Natural killer cell (primary cell): ENCODE measurements at regions not wholly inside any gene's neighbourhood (a gene's known extent, or its start where the extent isn't known, plus 50 kb on each side); places are given as distances from the start of the nearest gene placed in this dataset.
"Not testable (repeated sequence)": the region's sequence is repeated elsewhere in the genome, so short reads cannot be mapped to it uniquely, and the experiment has no call there.

Source experiments
- ATAC-seq, 3 donors: fragments of 150-1000 bp in 2 of 3; fragments of 200-7000 bp in 1 of 3; cut with Tn5 transposase; 1 replicate in 1 of 3; 2 replicates in 2 of 3; pipeline ENCODE4 v1.10.0; 2021; ENCODE audit warnings: mild to moderate bottlenecking in 2 of 3, moderate library complexity in 2 of 3
- DNase-seq, 2 donors: peaks; one replicate each; pipeline versions ENCODE4 v3.0.0 to v3.0.0-alpha.2; 2013 to 2021; ENCODE audit warnings: mixed read lengths in 1 of 2
- H3K27ac ChIP-seq: one replicate; pipeline ENCODE4 v1.5.1; 2013; ENCODE audit warnings: mild to moderate bottlenecking, low read length
- H3K27me3 ChIP-seq: one replicate; pipeline ENCODE4 v1.6.1; 2013; ENCODE audit warnings: low read length; ENCODE audit not compliant: control insufficient read depth, insufficient read depth
- H3K36me3 ChIP-seq: one replicate; pipeline ENCODE4 v1.6.1; 2013; ENCODE audit warnings: low read length; ENCODE audit not compliant: control insufficient read depth, insufficient read depth
- H3K4me1 ChIP-seq: one replicate; pipeline ENCODE4 v1.6.1; 2013; ENCODE audit warnings: low read length; ENCODE audit not compliant: control insufficient read depth, insufficient read depth
- H3K4me3 ChIP-seq: one replicate; pipeline ENCODE4 v1.5.1; 2013; ENCODE audit warnings: low read length
- H3K9me3 ChIP-seq: one replicate; pipeline ENCODE4 v1.6.1; 2013; ENCODE audit warnings: low read length; ENCODE audit not compliant: control insufficient read depth, insufficient read depth
- H3K27ac Mint-ChIP-seq, 2 donors: one replicate each; pipeline ENCODE4 v1.8.0; 2022; ENCODE audit warnings: mild to moderate bottlenecking in 2 of 2, mixed read lengths in 2 of 2, moderate library complexity in 1 of 2
- H3K27me3 Mint-ChIP-seq, 2 donors: one replicate each; pipeline ENCODE4 v1.8.0; 2022; ENCODE audit warnings: low read depth in 2 of 2, mixed read lengths in 2 of 2
- H3K36me3 Mint-ChIP-seq: one replicate; pipeline ENCODE4 v1.8.0; 2022; ENCODE audit warnings: mixed read lengths
- H3K4me1 Mint-ChIP-seq, 2 donors: one replicate each; pipeline ENCODE4 v1.8.0; 2022; ENCODE audit warnings: mixed read lengths in 2 of 2
- H3K4me3 Mint-ChIP-seq: one replicate; pipeline ENCODE4 v1.8.0; 2022; ENCODE audit warnings: mild to moderate bottlenecking, moderate library complexity, mixed read lengths
- H3K9me3 Mint-ChIP-seq, 2 donors: one replicate each; pipeline ENCODE4 v1.8.0; 2022; ENCODE audit warnings: mixed read lengths in 2 of 2
- WGBS: methylation state at CpG from one replicate; pipeline ENCODE4 v1.1.7; 2013; ENCODE audit warnings: missing lambda C conversion rate; ENCODE audit not compliant: insufficient coverage; 5-methylcytosine and 5-hydroxymethylcytosine counted together
- intact Hi-C: fragments of 100-400 bp; cut with micrococcal nuclease; formaldehyde crosslinking; loops from one replicate; pipeline ENCODE4 v1.14.2; 2022
- TF ChIP-seq, protein P1 (sequence below): fragments of 200-600 bp; IDR thresholded peaks from one replicate; pipeline ENCODE4 v1.8.0; 2022; ENCODE audit warnings: antibody characterized with exemption

- H3K36me3 ChIP-seq: no peaks in the 10 kb centered on the region
- no peak overlapping the region for H3K27ac ChIP-seq
- no peaks in the 10 kb centered on the region for H3K9me3 Mint-ChIP-seq
- intact Hi-C loops: loop anchor here (5.0 kb wide), 1 partner anchor 104 kb away; no protein-coding TSS in a partner anchor
- no peaks in the 10 kb centered on the region for H3K9me3 ChIP-seq
- H3K27me3 Mint-ChIP-seq: peaks cover 8 to 16% of the 10 kb centered on the region in 2 donors
- H3K27ac Mint-ChIP-seq: no peak overlapping the region
- H3K27me3 ChIP-seq: no peaks in the 10 kb centered on the region
- WGBS: 30% methylated on average over 8 of the region's 8 CpGs
- no peak for DNase-seq
- no peak overlapping the region for H3K4me3 ChIP-seq
- H3K36me3 Mint-ChIP-seq: no peaks in the 10 kb centered on the region
- H3K4me3 Mint-ChIP-seq: no peak overlapping the region
- H3K4me1 Mint-ChIP-seq: no peaks in the 10 kb centered on the region
- H3K4me1 ChIP-seq: no peaks in the 10 kb centered on the region
- TF ChIP-seq, protein P1, sequence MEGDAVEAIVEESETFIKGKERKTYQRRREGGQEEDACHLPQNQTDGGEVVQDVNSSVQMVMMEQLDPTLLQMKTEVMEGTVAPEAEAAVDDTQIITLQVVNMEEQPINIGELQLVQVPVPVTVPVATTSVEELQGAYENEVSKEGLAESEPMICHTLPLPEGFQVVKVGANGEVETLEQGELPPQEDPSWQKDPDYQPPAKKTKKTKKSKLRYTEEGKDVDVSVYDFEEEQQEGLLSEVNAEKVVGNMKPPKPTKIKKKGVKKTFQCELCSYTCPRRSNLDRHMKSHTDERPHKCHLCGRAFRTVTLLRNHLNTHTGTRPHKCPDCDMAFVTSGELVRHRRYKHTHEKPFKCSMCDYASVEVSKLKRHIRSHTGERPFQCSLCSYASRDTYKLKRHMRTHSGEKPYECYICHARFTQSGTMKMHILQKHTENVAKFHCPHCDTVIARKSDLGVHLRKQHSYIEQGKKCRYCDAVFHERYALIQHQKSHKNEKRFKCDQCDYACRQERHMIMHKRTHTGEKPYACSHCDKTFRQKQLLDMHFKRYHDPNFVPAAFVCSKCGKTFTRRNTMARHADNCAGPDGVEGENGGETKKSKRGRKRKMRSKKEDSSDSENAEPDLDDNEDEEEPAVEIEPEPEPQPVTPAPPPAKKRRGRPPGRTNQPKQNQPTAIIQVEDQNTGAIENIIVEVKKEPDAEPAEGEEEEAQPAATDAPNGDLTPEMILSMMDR: no peak
- no peak for ATAC-seq
Measured at GRCh38 chr6:11938285-11938890, 73.7 kb upstream of the HIVEP1 start.

- TF ChIP-seq, protein P1: no peak
- Mint-ChIP-seq H3K9me3 (no peaks in the 10 kb centered on the region), H3K36me3 (no peaks in the 10 kb centered on the region), H3K27me3 (peaks cover 2 to 6% of the 10 kb centered on the region in 2 donors), H3K4me1 (no peaks in the 10 kb centered on the region), H3K4me3 (no peak overlapping the region), H3K27ac (no peak overlapping the region)
- Histone ChIP-seq H3K36me3 (no peaks in the 10 kb centered on the region), H3K9me3 (no peaks in the 10 kb centered on the region), H3K27ac (no peak overlapping the region), H3K4me3 (no peak overlapping the region), H3K4me1 (no peaks in the 10 kb centered on the region), H3K27me3 (no peaks in the 10 kb centered on the region)
- intact Hi-C loops: loop anchor here (5.0 kb wide), 1 partner anchor 108 kb away; no protein-coding TSS in a partner anchor
- ATAC-seq (no peak), DNase-seq (no peak)
- WGBS: 89% methylated on average over 6 of the region's 6 CpGs
Measured at GRCh38 chr6:11934638-11935037, 77.5 kb upstream of the HIVEP1 start.

DNA sequence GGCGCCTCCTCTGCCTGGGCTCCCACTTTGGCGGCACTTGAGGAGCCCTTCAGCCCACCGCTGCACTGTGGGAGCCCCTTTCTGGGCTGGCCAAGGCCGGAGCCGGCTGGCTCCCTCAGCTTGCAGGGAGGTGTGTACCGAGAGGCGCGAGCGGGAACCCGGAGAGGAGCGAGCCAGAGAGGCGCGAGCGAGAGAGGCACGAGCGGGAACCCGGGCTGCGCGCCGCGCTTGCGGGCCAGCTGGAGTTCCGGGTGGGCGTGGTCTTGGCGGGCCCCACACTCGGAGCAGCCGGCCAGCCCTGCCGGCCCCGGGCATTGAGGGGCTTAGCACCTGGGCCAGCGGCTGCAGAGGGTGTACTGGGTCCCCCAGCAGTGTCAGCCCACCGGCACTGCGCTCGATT, 79.2 kb upstream of the HIVEP1 start:
- H3K4me3 ChIP-seq, H3K36me3 Mint-ChIP-seq, intact Hi-C loops, H3K4me1 ChIP-seq, H3K9me3 Mint-ChIP-seq, DNase-seq, H3K27me3 Mint-ChIP-seq, H3K4me1 Mint-ChIP-seq, H3K36me3 ChIP-seq, H3K27ac ChIP-seq, H3K27me3 ChIP-seq, H3K9me3 ChIP-seq, H3K27ac Mint-ChIP-seq, ATAC-seq, H3K4me3 Mint-ChIP-seq: not testable (repeated sequence)
- WGBS: 95% methylated on average over 33 of the region's 33 CpGs

- DNase-seq: no peak
- Mint-ChIP-seq H3K27me3 (peaks cover 0 to 9% of the 10 kb centered on the region in 2 donors), H3K4me1 (no peaks in the 10 kb centered on the region), H3K27ac (no peak overlapping the region), H3K9me3 (no peaks in the 10 kb centered on the region), H3K4me3 (no peak overlapping the region), H3K36me3 (no peaks in the 10 kb centered on the region)
- TF ChIP-seq, protein P1: no peak
- no peak for ATAC-seq
- WGBS: 95% methylated on average over 10 of the region's 10 CpGs
- Histone ChIP-seq H3K27ac (no peak overlapping the region), H3K4me3 (no peak overlapping the region), H3K4me1 (no peaks in the 10 kb centered on the region), H3K9me3 (no peaks in the 10 kb centered on the region), H3K36me3 (no peaks in the 10 kb centered on the region), H3K27me3 (no peaks in the 10 kb centered on the region)
- intact Hi-C loops: no loop called here
Measured at GRCh38 chr6:11931296-11932035, 80.6 kb upstream of the HIVEP1 start.

DNA sequence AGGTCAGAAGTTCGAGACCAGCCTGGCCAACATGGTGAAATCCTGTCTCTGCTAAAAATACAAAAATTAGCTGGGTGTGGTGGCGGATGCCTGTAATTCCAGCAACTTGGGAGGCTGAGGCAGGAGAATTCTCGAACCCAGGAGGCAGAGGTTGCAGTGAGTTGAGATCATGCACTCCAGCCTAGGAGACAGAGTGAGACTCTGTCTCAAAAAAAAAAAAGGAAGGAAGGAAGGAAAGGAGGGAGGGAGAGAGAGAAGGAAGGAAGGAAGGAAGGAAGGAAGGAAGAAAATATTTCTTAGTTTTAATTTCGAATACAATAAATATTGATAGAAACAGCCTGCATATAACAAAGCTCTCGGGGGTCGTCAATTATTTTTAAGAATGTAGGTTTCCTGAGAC, 81.3 kb upstream of the HIVEP1 start:
- H3K9me3 Mint-ChIP-seq, ATAC-seq, H3K36me3 Mint-ChIP-seq, H3K27me3 ChIP-seq, H3K4me3 ChIP-seq, H3K36me3 ChIP-seq, H3K27ac Mint-ChIP-seq, H3K4me1 Mint-ChIP-seq, H3K4me1 ChIP-seq, DNase-seq, H3K27ac ChIP-seq, intact Hi-C loops, H3K4me3 Mint-ChIP-seq, H3K9me3 ChIP-seq: not testable (repeated sequence)
- WGBS: 87% methylated on average over 5 of the region's 6 CpGs
- peaks cover 0 to 11% of the 10 kb centered on the region in 2 donors for H3K27me3 Mint-ChIP-seq
